ENCODE measurements at regions not wholly inside any gene's neighbourhood (a gene's known extent, or its start where the extent isn't known, plus 50 kb on each side); places are given as distances from the start of the nearest gene placed in this dataset.

DNA sequence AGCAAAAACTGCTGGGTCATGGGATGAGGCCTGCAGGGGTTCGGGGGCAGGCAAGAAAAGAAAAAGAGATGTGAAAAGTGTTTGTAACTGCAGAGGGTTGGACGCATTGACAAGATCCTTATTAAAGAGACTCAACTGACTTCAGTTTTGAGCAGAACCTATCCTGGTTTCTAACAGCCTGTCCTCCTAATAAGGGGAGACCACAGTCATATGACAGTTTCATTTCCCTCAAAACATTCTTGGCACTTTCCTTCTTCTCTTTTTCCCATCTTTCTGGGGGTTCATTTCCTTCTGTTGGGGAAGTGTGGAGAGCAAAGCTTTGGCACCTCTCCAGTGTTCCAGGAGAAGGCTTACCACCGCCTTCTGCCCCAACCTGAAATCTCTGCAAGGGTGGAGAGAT, 118.5 kb downstream of the MAF start:
- no peak overlapping the region for H3K4me3 ChIP-seq (ENCODE audit: low read depth, low read length)
- no peak overlapping the region for H3K27ac ChIP-seq
- H3K4me1 ChIP-seq, result peaks cover 3% of the 10 kb centered on the region
- peak overlapping the region; percentile 17 for H2AFZ ChIP-seq
- TF ChIP-seq, protein P1, sequence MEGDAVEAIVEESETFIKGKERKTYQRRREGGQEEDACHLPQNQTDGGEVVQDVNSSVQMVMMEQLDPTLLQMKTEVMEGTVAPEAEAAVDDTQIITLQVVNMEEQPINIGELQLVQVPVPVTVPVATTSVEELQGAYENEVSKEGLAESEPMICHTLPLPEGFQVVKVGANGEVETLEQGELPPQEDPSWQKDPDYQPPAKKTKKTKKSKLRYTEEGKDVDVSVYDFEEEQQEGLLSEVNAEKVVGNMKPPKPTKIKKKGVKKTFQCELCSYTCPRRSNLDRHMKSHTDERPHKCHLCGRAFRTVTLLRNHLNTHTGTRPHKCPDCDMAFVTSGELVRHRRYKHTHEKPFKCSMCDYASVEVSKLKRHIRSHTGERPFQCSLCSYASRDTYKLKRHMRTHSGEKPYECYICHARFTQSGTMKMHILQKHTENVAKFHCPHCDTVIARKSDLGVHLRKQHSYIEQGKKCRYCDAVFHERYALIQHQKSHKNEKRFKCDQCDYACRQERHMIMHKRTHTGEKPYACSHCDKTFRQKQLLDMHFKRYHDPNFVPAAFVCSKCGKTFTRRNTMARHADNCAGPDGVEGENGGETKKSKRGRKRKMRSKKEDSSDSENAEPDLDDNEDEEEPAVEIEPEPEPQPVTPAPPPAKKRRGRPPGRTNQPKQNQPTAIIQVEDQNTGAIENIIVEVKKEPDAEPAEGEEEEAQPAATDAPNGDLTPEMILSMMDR (IDR thresholded peaks at IDR 0.05), result no peak
- no peaks in the 10 kb centered on the region for H3K79me2 ChIP-seq
- H3K36me3 ChIP-seq (ENCODE audit: control insufficient read depth, insufficient read depth, low read length), result no peaks in the 10 kb centered on the region
- H3K9ac ChIP-seq, result no peak overlapping the region
- H3K27me3 ChIP-seq (ENCODE audit: control insufficient read depth, insufficient read depth, low read length), result no peaks in the 10 kb centered on the region
- no peaks in the 10 kb centered on the region for H3K9me3 ChIP-seq (ENCODE audit: control insufficient read depth, low read length)
- no peak overlapping the region for H3K4me2 ChIP-seq (ENCODE audit: low read length)

DNA sequence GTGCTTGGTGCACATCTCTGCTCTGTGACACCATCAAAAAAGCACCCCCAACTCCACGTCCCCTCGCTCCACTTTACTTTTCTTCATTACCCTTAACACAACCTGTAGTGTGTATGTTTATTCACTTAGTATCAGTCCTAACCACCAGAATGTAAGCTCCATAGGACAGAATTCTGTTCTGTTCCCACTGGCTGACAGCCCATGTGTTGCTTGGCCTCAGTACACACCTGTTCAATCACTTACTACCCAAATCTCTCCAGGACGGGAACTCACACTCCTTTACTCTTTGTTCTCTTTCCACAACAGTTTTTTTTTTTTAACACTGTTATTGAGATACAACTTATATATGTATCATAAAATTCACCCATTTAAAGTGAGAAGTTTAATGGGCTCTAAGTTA, 119.6 kb downstream of the MAF start:
- no peaks in the 10 kb centered on the region for H3K27me3 ChIP-seq (ENCODE audit: control insufficient read depth, insufficient read depth, low read length)
- TF ChIP-seq, protein P1 (IDR thresholded peaks at IDR 0.05), result no peak

DNA sequence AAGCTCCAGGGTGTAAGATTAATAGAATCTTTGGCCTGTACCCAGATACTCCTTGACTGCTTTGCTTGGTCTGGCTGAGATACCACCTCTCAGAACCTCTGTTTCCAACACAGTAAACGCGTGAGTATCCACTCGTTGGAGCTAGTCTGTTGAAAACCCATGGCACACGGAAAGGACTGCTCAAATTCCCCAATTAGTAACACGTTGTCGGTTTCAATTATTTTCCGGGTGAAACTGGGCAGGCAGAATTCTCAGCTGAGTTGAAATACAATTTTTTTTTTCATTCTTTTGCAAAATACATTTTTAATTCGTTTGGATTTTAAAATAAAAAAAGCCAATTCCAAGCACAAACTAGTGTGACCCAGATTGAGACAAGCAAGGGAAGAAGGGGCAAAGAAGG, 120.5 kb downstream of the MAF start:
- H2AFZ ChIP-seq, result no peak overlapping the region
- no peak overlapping the region for H3K9ac ChIP-seq
- no peaks in the 10 kb centered on the region for H3K36me3 ChIP-seq (ENCODE audit: control insufficient read depth, insufficient read depth, low read length)
- no peaks in the 10 kb centered on the region for H3K27me3 ChIP-seq (ENCODE audit: control insufficient read depth, insufficient read depth, low read length)
- no peak overlapping the region for H3K4me3 ChIP-seq (ENCODE audit: low read depth, low read length)
- no peaks in the 10 kb centered on the region for H3K79me2 ChIP-seq
- no peak overlapping the region for H3K27ac ChIP-seq
- no peak overlapping the region for H3K4me2 ChIP-seq (ENCODE audit: low read length)
- peaks cover 3% of the 10 kb centered on the region for H3K4me1 ChIP-seq
- TF ChIP-seq, protein P1 (IDR thresholded peaks at IDR 0.05), result no peak
- H3K9me3 ChIP-seq (ENCODE audit: control insufficient read depth, low read length), result no peaks in the 10 kb centered on the region

More for the DNA sequence above, 119.6 kb downstream of the MAF start:
- no peak overlapping the region for H3K4me3 ChIP-seq (ENCODE audit: low read depth, low read length)
- H3K79me2 ChIP-seq, result no peaks in the 10 kb centered on the region
- no peaks in the 10 kb centered on the region for H3K9me3 ChIP-seq (ENCODE audit: control insufficient read depth, low read length)
- peaks cover 3% of the 10 kb centered on the region for H3K4me1 ChIP-seq
- H3K4me2 ChIP-seq (ENCODE audit: low read length), result no peak overlapping the region
- H3K27ac ChIP-seq, result no peak overlapping the region
- H3K9ac ChIP-seq, result no peak overlapping the region
- no peaks in the 10 kb centered on the region for H3K36me3 ChIP-seq (ENCODE audit: control insufficient read depth, insufficient read depth, low read length)
- no peak overlapping the region for H2AFZ ChIP-seq

DNA sequence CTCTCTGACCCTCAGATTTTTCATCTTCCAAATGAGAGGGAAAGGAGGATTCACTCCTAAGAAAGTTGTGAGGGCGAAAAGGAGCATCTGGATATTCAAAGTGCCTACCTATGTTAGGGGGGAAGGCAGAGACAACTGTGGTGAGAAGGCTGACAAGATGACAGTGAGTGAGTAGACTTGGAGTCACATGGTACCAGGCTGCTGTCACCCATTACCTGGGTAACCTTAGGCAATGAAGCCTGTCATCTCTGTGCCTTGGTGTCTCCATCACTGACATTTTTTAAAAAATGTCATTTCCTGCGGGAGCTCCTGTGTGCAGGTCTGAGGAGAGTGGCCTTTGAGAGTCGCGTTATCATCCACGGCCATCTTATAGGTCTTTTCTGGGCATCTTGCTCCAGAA, 124.0 kb downstream of the MAF start:
- Histone ChIP-seq H3K4me1 (no peaks in the 10 kb centered on the region), H2AFZ (no peak overlapping the region), H3K9me3 (ENCODE audit: control insufficient read depth, low read length) (no peaks in the 10 kb centered on the region), H3K9ac (no peak overlapping the region), H3K79me2 (no peaks in the 10 kb centered on the region), H3K27me3 (ENCODE audit: control insufficient read depth, insufficient read depth, low read length) (no peaks in the 10 kb centered on the region), H3K27ac (no peak overlapping the region), H3K4me3 (ENCODE audit: low read depth, low read length) (no peak overlapping the region), H3K36me3 (ENCODE audit: control insufficient read depth, insufficient read depth, low read length) (no peaks in the 10 kb centered on the region), H3K4me2 (ENCODE audit: low read length) (no peak overlapping the region)
- TF ChIP-seq, protein P1 (IDR thresholded peaks at IDR 0.05), result no peak

DNA sequence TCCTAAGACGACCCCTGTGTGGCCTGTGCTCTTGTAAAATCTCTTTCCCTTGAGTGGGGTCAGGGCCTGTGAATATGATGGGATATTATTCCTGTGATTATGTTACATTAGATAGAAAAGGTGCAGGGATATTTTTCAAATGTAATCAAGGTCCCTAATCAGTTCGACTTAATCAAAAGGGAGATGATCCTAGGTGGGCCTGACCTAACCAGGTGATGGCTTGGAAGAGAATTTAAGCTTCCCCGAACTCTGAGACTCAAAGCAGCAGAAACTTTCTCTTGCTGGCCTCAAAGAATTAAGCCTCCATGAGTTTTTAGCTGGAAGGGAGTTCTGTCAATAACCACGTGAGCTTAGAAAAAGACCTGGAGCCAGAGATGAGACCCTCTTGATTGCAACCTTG, 124.7 kb downstream of the MAF start:
- Histone ChIP-seq H3K27me3 (ENCODE audit: control insufficient read depth, insufficient read depth, low read length) (no peaks in the 10 kb centered on the region), H2AFZ (no peak overlapping the region), H3K4me2 (ENCODE audit: low read length) (no peak overlapping the region), H3K9ac (no peak overlapping the region), H3K79me2 (no peaks in the 10 kb centered on the region), H3K27ac (no peak overlapping the region), H3K4me1 (no peaks in the 10 kb centered on the region), H3K36me3 (ENCODE audit: control insufficient read depth, insufficient read depth, low read length) (no peaks in the 10 kb centered on the region), H3K9me3 (ENCODE audit: control insufficient read depth, low read length) (no peaks in the 10 kb centered on the region), H3K4me3 (ENCODE audit: low read depth, low read length) (no peak overlapping the region)
- TF ChIP-seq, protein P1 (IDR thresholded peaks at IDR 0.05), result no peak
